Fibroblast of lung (primary cell): ENCODE measurements at regions not wholly inside any gene's neighbourhood (a gene's known extent, or its start where the extent isn't known, plus 50 kb on each side); places are given as distances from the start of the nearest gene placed in this dataset.

ENCODE experiments used
- DNase-seq, 2 donors: peaks; one replicate each; pipeline versions ENCODE4 v3.0.0 to v3.0.0-alpha.2; 2010; ENCODE audit warnings: low read depth in 2 of 2
- H2AFZ ChIP-seq: 2 replicates; pipeline ENCODE4 v1.5.1; 2012; ENCODE audit warnings: low read length, control low read depth, inconsistent platforms
- H3K27ac ChIP-seq: 2 replicates; pipeline ENCODE4 v1.5.1; 2011; ENCODE audit warnings: low read length, control low read depth; ENCODE audit not compliant: insufficient read depth
- H3K27me3 ChIP-seq: 2 replicates; pipeline ENCODE4 v1.5.1; 2011; ENCODE audit warnings: mild to moderate bottlenecking, low read length; ENCODE audit not compliant: control insufficient read depth, insufficient read depth
- H3K36me3 ChIP-seq: 2 replicates; pipeline ENCODE4 v1.5.1; 2011; ENCODE audit warnings: low read length; ENCODE audit not compliant: control insufficient read depth, insufficient read depth
- H3K4me1 ChIP-seq: 2 replicates; pipeline ENCODE4 v1.5.1; 2011; ENCODE audit warnings: low read length; ENCODE audit not compliant: control insufficient read depth, insufficient read depth; ENCODE audit errors: extremely low read depth
- H3K4me2 ChIP-seq: 2 replicates; pipeline ENCODE4 v1.5.1; 2011; ENCODE audit warnings: low read length, control low read depth; ENCODE audit not compliant: insufficient read depth; ENCODE audit errors: extremely low read depth
- H3K4me3 ChIP-seq, 4 experiments: fragments of 200-600 bp in 1 of 4; sonication (generic) in 1 of 4; replicated peaks in 1 of 4; 2 replicates each; pipeline ENCODE4 v1.5.1; 2011 to 2016; ENCODE audit warnings: low read length in 4 of 4, low read depth in 3 of 4, mild to moderate bottlenecking in 3 of 4, control low read depth in 2 of 4, inconsistent platforms in 1 of 4, mixed read lengths in 1 of 4; ENCODE audit not compliant: insufficient read depth in 1 of 4; ENCODE audit errors: control extremely low read depth in 1 of 4
- H3K79me2 ChIP-seq: 2 replicates; pipeline ENCODE4 v1.5.1; 2012; ENCODE audit warnings: mild to moderate bottlenecking, low read length, inconsistent platforms; ENCODE audit not compliant: control insufficient read depth, insufficient read depth
- H3K9ac ChIP-seq: 2 replicates; pipeline ENCODE4 v1.5.1; 2011; ENCODE audit warnings: mild to moderate bottlenecking, low read length, control low read depth; ENCODE audit not compliant: insufficient read depth
- H3K9me3 ChIP-seq: 2 replicates; pipeline ENCODE4 v1.5.1; 2012; ENCODE audit warnings: low read depth, low read length; ENCODE audit not compliant: control insufficient read depth, insufficient read depth
- H4K20me1 ChIP-seq: 2 replicates; pipeline ENCODE4 v1.5.1; 2011; ENCODE audit warnings: low read length; ENCODE audit not compliant: control insufficient read depth, insufficient read depth; ENCODE audit errors: extremely low read depth
- EZH2 ChIP-seq: IDR thresholded peaks from 2 replicates; pipeline ENCODE4 v1.5.1; 2012; ENCODE audit warnings: low read length, control low read depth, mild to moderate bottlenecking; ENCODE audit errors: missing control alignments
- TF ChIP-seq, protein P1 (sequence below), 2 donors: IDR thresholded peaks in 1 of 2; conservative IDR thresholded peaks in 1 of 2; 1 replicate in 1 of 2; 2 replicates in 1 of 2; pipeline ENCODE4 v1.5.1; 2011 to 2012; ENCODE audit warnings: low read length in 2 of 2, control low read depth in 1 of 2, inconsistent platforms in 1 of 2, low read depth in 1 of 2, mild to moderate bottlenecking in 1 of 2

DNA sequence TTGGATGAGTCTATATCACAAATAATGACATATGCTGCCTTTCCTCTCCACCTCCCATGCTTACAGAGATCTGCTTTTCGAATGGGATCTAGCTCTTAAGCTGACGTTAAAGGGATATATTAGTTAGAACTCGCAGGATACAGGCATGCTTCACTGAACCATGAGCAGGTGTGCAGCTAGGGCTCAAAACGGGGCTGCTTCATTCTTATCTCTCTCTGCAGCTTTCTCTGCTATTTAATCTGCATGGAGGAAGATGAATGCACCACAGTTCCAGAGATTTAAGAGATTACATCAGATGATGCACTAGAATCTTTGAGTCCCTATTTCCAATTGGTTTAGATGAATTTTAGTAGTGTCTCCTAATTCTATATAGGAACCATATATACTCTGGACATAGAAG lies 327.0 kb downstream of the RAD51AP2 start:
- Histone ChIP-seq H3K4me3 (no peak overlapping the region), H3K79me2 (no peaks in the 10 kb centered on the region), H4K20me1 (no peaks in the 10 kb centered on the region), H3K4me1 (no peaks in the 10 kb centered on the region), H3K4me2 (no peak overlapping the region), H3K36me3 (no peaks in the 10 kb centered on the region), H2AFZ (no peak overlapping the region), H3K9me3 (no peaks in the 10 kb centered on the region), H3K27ac (no peak overlapping the region), H3K9ac (no peak overlapping the region), H3K27me3 (no peaks in the 10 kb centered on the region)
- no peak for TF ChIP-seq EZH2
- TF ChIP-seq, protein P1, sequence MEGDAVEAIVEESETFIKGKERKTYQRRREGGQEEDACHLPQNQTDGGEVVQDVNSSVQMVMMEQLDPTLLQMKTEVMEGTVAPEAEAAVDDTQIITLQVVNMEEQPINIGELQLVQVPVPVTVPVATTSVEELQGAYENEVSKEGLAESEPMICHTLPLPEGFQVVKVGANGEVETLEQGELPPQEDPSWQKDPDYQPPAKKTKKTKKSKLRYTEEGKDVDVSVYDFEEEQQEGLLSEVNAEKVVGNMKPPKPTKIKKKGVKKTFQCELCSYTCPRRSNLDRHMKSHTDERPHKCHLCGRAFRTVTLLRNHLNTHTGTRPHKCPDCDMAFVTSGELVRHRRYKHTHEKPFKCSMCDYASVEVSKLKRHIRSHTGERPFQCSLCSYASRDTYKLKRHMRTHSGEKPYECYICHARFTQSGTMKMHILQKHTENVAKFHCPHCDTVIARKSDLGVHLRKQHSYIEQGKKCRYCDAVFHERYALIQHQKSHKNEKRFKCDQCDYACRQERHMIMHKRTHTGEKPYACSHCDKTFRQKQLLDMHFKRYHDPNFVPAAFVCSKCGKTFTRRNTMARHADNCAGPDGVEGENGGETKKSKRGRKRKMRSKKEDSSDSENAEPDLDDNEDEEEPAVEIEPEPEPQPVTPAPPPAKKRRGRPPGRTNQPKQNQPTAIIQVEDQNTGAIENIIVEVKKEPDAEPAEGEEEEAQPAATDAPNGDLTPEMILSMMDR (conservative IDR thresholded peaks at IDR 0.05 in 1 of 2, IDR thresholded peaks at IDR 0.05 in 1 of 2; ENCODE audit: low read depth in 1 of 2, low read length in 2 of 2), result no peak
- no peak for DNase-seq

DNA sequence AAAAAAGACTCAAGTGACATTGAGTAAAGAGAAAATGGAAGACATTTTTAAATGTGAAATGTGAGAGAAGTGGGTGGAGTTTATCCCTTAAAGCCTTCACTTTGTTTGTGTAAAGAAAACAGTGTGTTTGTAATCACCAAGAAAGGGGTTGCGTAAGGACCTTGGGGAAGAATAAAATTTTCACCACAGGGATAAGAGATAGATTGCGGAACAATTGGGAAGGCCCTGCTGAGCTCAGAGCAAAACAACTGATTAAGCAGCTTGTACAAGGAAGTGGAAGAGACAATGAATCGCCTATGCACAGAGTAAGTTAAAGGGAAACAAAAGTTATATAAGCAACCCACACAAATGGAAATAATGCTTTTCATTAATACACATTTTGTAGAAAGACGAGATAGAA lies 327.7 kb downstream of the RAD51AP2 start:
- no peaks in the 10 kb centered on the region for H3K79me2 ChIP-seq
- H3K4me2 ChIP-seq, result no peak overlapping the region
- no peak overlapping the region for H3K9ac ChIP-seq
- H3K27me3 ChIP-seq, result no peaks in the 10 kb centered on the region
- no peak overlapping the region for H3K27ac ChIP-seq
- TF ChIP-seq, protein P1 (conservative IDR thresholded peaks at IDR 0.05 in 1 of 2, IDR thresholded peaks at IDR 0.05 in 1 of 2; ENCODE audit: low read depth in 1 of 2, low read length in 2 of 2), result no peak
- no peak for TF ChIP-seq EZH2
- H3K36me3 ChIP-seq, result no peaks in the 10 kb centered on the region
- no peaks in the 10 kb centered on the region for H3K4me1 ChIP-seq
- H3K4me3 ChIP-seq, result no peak overlapping the region
- no peaks in the 10 kb centered on the region for H3K9me3 ChIP-seq
- no peak for DNase-seq
- H2AFZ ChIP-seq, result no peak overlapping the region
- H4K20me1 ChIP-seq, result no peaks in the 10 kb centered on the region

DNA sequence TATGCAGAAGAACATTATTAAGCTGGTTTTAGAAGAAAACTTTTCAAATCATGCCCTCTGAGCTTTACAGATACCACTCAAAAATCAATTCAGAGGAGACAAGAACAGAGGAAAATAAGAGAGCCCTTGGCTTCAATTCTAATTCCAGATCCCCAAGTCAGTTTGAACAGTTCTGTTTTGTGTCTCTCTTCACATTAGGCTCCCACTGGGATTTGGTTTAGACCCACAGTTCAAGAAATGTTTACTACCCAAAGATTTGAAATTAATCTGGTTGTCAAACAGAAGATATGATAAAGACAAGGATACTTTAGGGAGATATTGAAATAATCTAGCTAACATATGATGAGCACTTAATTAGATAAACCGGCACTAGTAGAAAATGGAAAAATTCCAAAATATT lies 329.5 kb downstream of the RAD51AP2 start:
- Histone ChIP-seq H3K9ac (no peak overlapping the region), H3K9me3 (no peaks in the 10 kb centered on the region), H3K4me2 (no peak overlapping the region), H3K79me2 (no peaks in the 10 kb centered on the region), H3K4me1 (no peaks in the 10 kb centered on the region), H3K4me3 (no peak overlapping the region), H4K20me1 (no peaks in the 10 kb centered on the region), H3K27me3 (no peaks in the 10 kb centered on the region), H3K36me3 (no peaks in the 10 kb centered on the region), H3K27ac (no peak overlapping the region), H2AFZ (no peak overlapping the region)
- no peak for TF ChIP-seq EZH2
- TF ChIP-seq, protein P1 (conservative IDR thresholded peaks at IDR 0.05 in 1 of 2, IDR thresholded peaks at IDR 0.05 in 1 of 2; ENCODE audit: low read depth in 1 of 2, low read length in 2 of 2), result no peak
- DNase-seq, result no peak
